ENCODE measurements at regions not wholly inside any gene's neighbourhood (a gene's known extent, or its start where the extent isn't known, plus 50 kb on each side); places are given as distances from the start of the nearest gene placed in this dataset.

- no peaks in the 10 kb centered on the region for H3K9me3 ChIP-seq (ENCODE audit: control insufficient read depth, insufficient read depth, low read depth, low read length)
- no peak for TF ChIP-seq KLF16 (tag by site-specific recombination; IDR thresholded peaks at IDR 0.05)
- no peak for TF ChIP-seq ELK4 (IDR thresholded peaks at IDR 0.05; ENCODE audit: borderline replicate concordance, low read depth, low read length)
- no peak for TF ChIP-seq HOXD13 (CRISPR knock-in tag; IDR thresholded peaks at IDR 0.05; ENCODE audit: borderline replicate concordance)
- TF ChIP-seq ZNF704 (tag by site-specific recombination; IDR thresholded peaks at IDR 0.05), result no peak
- no peak for TF ChIP-seq ZNF354C (tag by site-specific recombination; IDR thresholded peaks at IDR 0.05; ENCODE audit: borderline replicate concordance, low read depth)
- no peak for TF ChIP-seq ZNF518A (tag by site-specific recombination; conservative IDR thresholded peaks at IDR 0.05; ENCODE audit: low read depth)
- no peak for TF ChIP-seq ZNF561 (tag by site-specific recombination; IDR thresholded peaks at IDR 0.05; ENCODE audit: borderline replicate concordance)
- TF ChIP-seq ZNF416 (tag by site-specific recombination; IDR thresholded peaks at IDR 0.05), result no peak
- no peak for TF ChIP-seq KLF7 (tag by site-specific recombination; IDR thresholded peaks at IDR 0.05; ENCODE audit: borderline replicate concordance)
- TF ChIP-seq ZNF623 (tag by site-specific recombination; IDR thresholded peaks at IDR 0.05), result no peak
- no peak for TF ChIP-seq ZNF426 (tag by site-specific recombination; IDR thresholded peaks at IDR 0.05)
- TF ChIP-seq ZNF548 (tag by site-specific recombination; IDR thresholded peaks at IDR 0.05), result no peak
- no peak for TF ChIP-seq HOXA7 (CRISPR knock-in tag; IDR thresholded peaks at IDR 0.05; ENCODE audit: borderline replicate concordance)
- no peak for TF ChIP-seq ZBTB11 (tag by site-specific recombination; conservative IDR thresholded peaks at IDR 0.05; ENCODE audit: low read depth)
- no peaks in the 10 kb centered on the region for H3K36me3 ChIP-seq (ENCODE audit: control insufficient read depth in 2 of 2, insufficient read depth in 1 of 2, low read length in 2 of 2)
- H3K27ac ChIP-seq (ENCODE audit: extremely low read depth, low read depth, low read length), result no peak overlapping the region
- ChIA-PET CTCF (no interaction called here), POLR2A (no interaction called here)
- H3K4me3 ChIP-seq (ENCODE audit: low read depth, low read length), result no peak overlapping the region
- H3K4me1 ChIP-seq (ENCODE audit: control insufficient read depth, insufficient read depth, low read length), result no peaks in the 10 kb centered on the region
Observed at GRCh38 chr11:130573767-130574166, 125.3 kb downstream of the ADAMTS15 start.

- Histone ChIP-seq H3K4me1 (ENCODE audit: control insufficient read depth, insufficient read depth, low read length) (no peaks in the 10 kb centered on the region), H3K9me3 (ENCODE audit: control insufficient read depth, insufficient read depth, low read depth, low read length) (no peaks in the 10 kb centered on the region), H3K4me3 (ENCODE audit: low read depth, low read length) (no peak overlapping the region), H3K27ac (ENCODE audit: extremely low read depth, low read depth, low read length) (no peak overlapping the region), H3K36me3 (ENCODE audit: control insufficient read depth in 2 of 2, insufficient read depth in 1 of 2, low read length in 2 of 2) (no peaks in the 10 kb centered on the region)
- TF ChIP-seq ZFP3 (tag by site-specific recombination; IDR thresholded peaks at IDR 0.05; ENCODE audit: low read depth), result no peak
- TF ChIP-seq ZNF311 (tag by site-specific recombination; IDR thresholded peaks at IDR 0.05; ENCODE audit: borderline replicate concordance), result no peak
- no peak for TF ChIP-seq ZNF555 (tag by site-specific recombination; conservative IDR thresholded peaks at IDR 0.05)
- TF ChIP-seq TCF7L2 (IDR thresholded peaks at IDR 0.05; ENCODE audit: borderline replicate concordance, low read depth, low read length), result no peak
- TF ChIP-seq GLI4 (tag by site-specific recombination; IDR thresholded peaks at IDR 0.05), result no peak
- TF ChIP-seq ZNF660 (tag by site-specific recombination; IDR thresholded peaks at IDR 0.05), result no peak
- no peak for TF ChIP-seq ZNF654 (tag by site-specific recombination; IDR thresholded peaks at IDR 0.05; ENCODE audit: low read depth)
- TF ChIP-seq YY1 (tag by site-specific recombination; IDR thresholded peaks at IDR 0.05), result no peak
- no peak for TF ChIP-seq ZFP69B (tag by site-specific recombination; IDR thresholded peaks at IDR 0.05)
- ChIA-PET POLR2A (no interaction called here), CTCF (interaction anchor here (0.6 to 1.1 kb wide), 2 partner anchors 62 to 1756 kb away, joined by 3 read pairs; no protein-coding TSS in a partner anchor)
Observed at GRCh38 chr11:130574740-130575139, 126.3 kb downstream of the ADAMTS15 start.
